ENCODE measurements at regions not wholly inside any gene's neighbourhood (a gene's known extent, or its start where the extent isn't known, plus 50 kb on each side); places are given as distances from the start of the nearest gene placed in this dataset.
A peak's percentile ranks its signal among the peaks of the same experiment; 100 is the strongest.

- TF ChIP-seq ZNF687 (IDR thresholded peaks at IDR 0.05) (0 out of 2 replicates have a peak, but pooled peaks have one; percentile 43), CEBPZ (IDR thresholded peaks at IDR 0.05; ENCODE audit: low read depth, low read length) (no peak), SMARCA5 (IDR thresholded peaks at IDR 0.05) (0 out of 2 replicates have a peak, but pooled peaks have one; percentile 18), RB1 (IDR thresholded peaks at IDR 0.05; ENCODE audit: borderline replicate concordance) (no peak), RAD21 (IDR thresholded peaks at IDR 0.05; ENCODE audit: insufficient read depth, low read depth, low read length) (no peak), NBN (IDR thresholded peaks at IDR 0.05) (no peak), ZBTB40 (IDR thresholded peaks at IDR 0.05; ENCODE audit: borderline replicate concordance) (no peak), MTA2 (IDR thresholded peaks at IDR 0.05; ENCODE audit: low read depth) (peak; percentile 51; the same call in 1 of the 2 replicates), IKZF1 (conservative IDR thresholded peaks at IDR 0.05) (peak; percentile 39), MEF2A (IDR thresholded peaks at IDR 0.05; ENCODE audit: insufficient read depth, low read depth, low read length) (no peak), RFX5 (IDR thresholded peaks at IDR 0.05; ENCODE audit: low read depth, low read length) (no peak), YY1 (IDR thresholded peaks at IDR 0.05; ENCODE audit: low read depth, low read length) (no peak), USF1 (IDR thresholded peaks at IDR 0.05; ENCODE audit: borderline replicate concordance, extremely low read length, insufficient read depth, low read depth, low read length) (no peak), MYC (IDR thresholded peaks at IDR 0.05; ENCODE audit: insufficient read depth, insufficient read length, insufficient replicate concordance, low read length, severe bottlenecking) (no peak), MTA3 (IDR thresholded peaks at IDR 0.05; ENCODE audit: borderline replicate concordance, low read length) (no peak), TARDBP (IDR thresholded peaks at IDR 0.05; ENCODE audit: borderline replicate concordance) (no peak)
Observed at GRCh38 chr6:15874326-15874725, 211.5 kb upstream of the DTNBP1 start (continued).

Measured in GM12878 (cell line).